Left ventricle myocardium inferior (tissue), 1 donor: ENCODE measurements at regions not wholly inside any gene's neighbourhood (a gene's known extent, or its start where the extent isn't known, plus 50 kb on each side); places are given as distances from the start of the nearest gene placed in this dataset.
"Not testable (repeated sequence)": the region's sequence is repeated elsewhere in the genome, so short reads cannot be mapped to it uniquely, and the experiment has no call there.

Experiments used
- DNase-seq: peaks from one replicate; pipeline ENCODE4 v3.0.0-alpha.2; 2020
- H3K27ac ChIP-seq: fragments of 200-600 bp; replicated peaks from 2 replicates; pipeline ENCODE4 v1.8.0; 2021
- H3K27me3 ChIP-seq: fragments of 200-600 bp; 2 replicates; pipeline ENCODE4 v1.8.0; 2021; ENCODE audit warnings: low read depth
- H3K36me3 ChIP-seq: fragments of 200-600 bp; 2 replicates; pipeline ENCODE4 v1.8.0; 2021
- H3K4me1 ChIP-seq: fragments of 200-600 bp; 2 replicates; pipeline ENCODE4 v1.8.0; 2021
- H3K4me3 ChIP-seq: fragments of 200-600 bp; 2 replicates; pipeline ENCODE4 v1.8.0; 2021; ENCODE audit warnings: mild to moderate bottlenecking, moderate library complexity
- H3K9me3 ChIP-seq: fragments of 200-600 bp; replicated peaks from 2 replicates; pipeline ENCODE4 v1.8.0; 2021
- intact Hi-C: fragments of 100-400 bp; cut with micrococcal nuclease; formaldehyde crosslinking; loops from one replicate; pipeline ENCODE4 v1.11.0; 2022
- donor health status: DM: no; HTN: yes; CAD: no; lungs with severe emphysema.

- H3K27me3 ChIP-seq, H3K27ac ChIP-seq, H3K4me1 ChIP-seq, DNase-seq, intact Hi-C loops, H3K9me3 ChIP-seq, H3K36me3 ChIP-seq, H3K4me3 ChIP-seq: not testable (repeated sequence)
Measured at GRCh38 chr2:110354294-110355018, 118.2 kb downstream of the LIMS4 start.

- H3K9me3 ChIP-seq, H3K4me3 ChIP-seq, intact Hi-C loops, H3K36me3 ChIP-seq, H3K27ac ChIP-seq, H3K27me3 ChIP-seq, H3K4me1 ChIP-seq, DNase-seq: not testable (repeated sequence)
Measured at GRCh38 chr2:110350718-110351117, 121.9 kb downstream of the LIMS4 start.

DNA sequence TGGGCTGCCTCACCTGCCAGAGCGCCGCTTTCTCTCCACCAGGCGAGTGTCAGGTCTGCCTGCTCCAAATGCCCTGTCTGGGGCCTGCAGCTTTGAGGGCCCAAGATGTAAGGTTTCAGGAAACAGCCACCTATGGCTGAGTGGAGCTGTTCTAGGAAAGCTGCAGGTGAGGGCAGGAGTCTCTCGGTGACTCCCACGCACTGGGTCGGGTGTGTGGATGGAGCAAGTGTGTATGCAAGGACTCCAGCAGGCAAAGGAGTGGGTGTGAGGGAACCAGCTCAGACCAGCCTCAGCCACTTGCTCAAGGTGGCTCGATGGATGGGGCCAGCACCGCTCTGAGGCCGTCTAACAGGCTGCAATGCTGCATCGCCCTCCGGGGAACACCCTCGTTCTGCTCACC is 123.7 kb downstream of the LIMS4 start:
- H3K4me3 ChIP-seq, H3K9me3 ChIP-seq, intact Hi-C loops, H3K27ac ChIP-seq, H3K36me3 ChIP-seq, DNase-seq, H3K4me1 ChIP-seq, H3K27me3 ChIP-seq: not testable (repeated sequence)

DNA sequence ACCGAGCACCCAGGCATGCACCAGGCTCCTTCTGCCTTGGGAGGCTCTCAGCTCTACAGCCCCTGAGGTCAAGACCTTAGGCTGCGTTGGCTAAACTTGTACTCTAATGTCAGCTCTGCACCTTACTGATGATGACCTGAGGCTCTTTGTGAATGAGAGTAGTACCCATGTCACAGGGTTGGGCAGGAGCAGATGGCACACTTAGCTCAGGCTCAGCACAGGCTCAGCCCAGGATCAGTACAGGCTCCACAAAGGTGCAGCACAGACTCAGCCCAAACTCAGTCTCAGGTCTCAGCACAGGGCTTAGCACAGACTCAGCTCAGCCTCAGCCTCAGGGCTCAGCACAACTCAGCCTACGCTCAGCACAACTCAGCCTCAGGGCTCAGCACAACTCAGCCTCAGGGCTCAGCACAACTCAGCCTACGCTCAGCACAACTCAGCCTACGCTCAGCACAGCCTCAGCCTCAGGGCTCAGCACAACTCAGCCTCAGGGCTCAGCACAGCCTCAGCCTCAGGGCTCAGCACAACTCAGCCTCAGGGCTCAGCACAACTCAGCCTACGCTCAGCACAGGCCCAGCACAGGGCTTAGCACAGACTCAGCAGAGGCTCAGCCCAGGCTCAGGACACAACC is 128.1 kb downstream of the LIMS4 start:
- intact Hi-C loops, DNase-seq: not testable (repeated sequence)

GRCh38 chr2:110342077-110342476 is 129.7 kb upstream of the MTLN start:
- H3K9me3 ChIP-seq, H3K4me3 ChIP-seq, H3K36me3 ChIP-seq, intact Hi-C loops, H3K27me3 ChIP-seq, H3K27ac ChIP-seq, H3K4me1 ChIP-seq, DNase-seq: not testable (repeated sequence)

More for the DNA sequence above, 128.1 kb downstream of the LIMS4 start:
- H3K9me3 ChIP-seq, H3K27ac ChIP-seq, H3K4me3 ChIP-seq, H3K27me3 ChIP-seq, H3K4me1 ChIP-seq, H3K36me3 ChIP-seq: not testable (repeated sequence)

DNA sequence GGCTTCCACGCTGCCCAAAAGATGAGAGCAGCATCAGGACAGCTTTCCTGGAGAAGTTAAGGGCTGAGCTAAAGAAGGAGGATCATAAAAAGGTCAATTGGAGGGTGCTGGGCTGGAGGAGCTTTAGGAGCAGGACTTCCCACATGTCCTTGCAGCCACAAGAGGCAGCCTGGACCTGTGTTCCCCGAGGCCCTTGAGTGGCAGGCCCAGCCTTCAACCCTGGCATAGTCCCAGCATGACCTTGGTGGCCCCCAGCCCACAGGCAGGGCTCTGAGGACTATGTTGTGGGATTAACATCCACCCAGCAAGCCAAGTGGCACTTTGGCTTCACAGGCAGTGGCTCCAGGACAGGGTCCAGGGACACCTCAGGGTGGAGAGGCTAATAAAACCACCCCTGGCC is 126.8 kb upstream of the MTLN start:
- H3K9me3 ChIP-seq, H3K4me3 ChIP-seq, H3K4me1 ChIP-seq, intact Hi-C loops, DNase-seq, H3K27me3 ChIP-seq, H3K36me3 ChIP-seq, H3K27ac ChIP-seq: not testable (repeated sequence)

GRCh38 chr2:110338277-110339003 is 126.1 kb upstream of the MTLN start:
- H3K36me3 ChIP-seq, H3K4me1 ChIP-seq, H3K4me3 ChIP-seq, H3K9me3 ChIP-seq, H3K27ac ChIP-seq, DNase-seq, intact Hi-C loops, H3K27me3 ChIP-seq: not testable (repeated sequence)

- DNase-seq, H3K4me1 ChIP-seq, H3K27ac ChIP-seq, H3K36me3 ChIP-seq, intact Hi-C loops, H3K4me3 ChIP-seq, H3K9me3 ChIP-seq, H3K27me3 ChIP-seq: not testable (repeated sequence)
Measured at GRCh38 chr2:110336071-110336470, 123.7 kb upstream of the MTLN start.

DNA sequence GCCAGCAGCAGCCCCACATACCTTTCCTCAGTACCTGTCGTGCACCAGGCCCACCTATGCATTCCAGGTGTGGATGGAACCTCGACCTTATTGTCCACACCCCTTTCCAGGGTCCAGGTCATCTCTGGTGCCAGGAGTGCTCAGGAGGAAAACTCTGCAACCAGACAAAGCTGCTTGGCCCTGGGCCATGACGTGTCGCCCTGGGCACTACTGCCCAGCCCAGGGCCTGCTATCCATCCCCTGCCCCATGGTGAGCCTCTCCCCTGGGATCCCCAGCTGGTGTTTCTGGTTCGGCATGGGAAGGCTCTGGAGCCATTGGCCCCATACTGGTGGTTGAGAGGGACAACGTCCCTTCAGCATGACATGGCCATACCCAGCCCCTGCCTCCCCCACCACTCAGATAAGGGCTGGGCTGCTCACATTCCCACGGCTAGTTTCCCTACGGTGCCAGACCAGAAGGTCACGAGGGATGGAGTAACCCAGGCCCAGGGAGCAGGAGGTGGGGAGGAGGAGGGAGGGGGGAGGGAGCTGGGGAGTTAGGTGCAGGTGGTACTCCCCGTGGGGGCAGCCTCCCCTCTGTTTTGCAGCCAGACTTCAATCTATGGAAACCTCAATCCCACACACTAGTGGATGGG is 123.2 kb upstream of the MTLN start:
- H3K9me3 ChIP-seq, H3K27ac ChIP-seq, H3K4me1 ChIP-seq, intact Hi-C loops, H3K36me3 ChIP-seq, H3K27me3 ChIP-seq, H3K4me3 ChIP-seq, DNase-seq: not testable (repeated sequence)

DNA sequence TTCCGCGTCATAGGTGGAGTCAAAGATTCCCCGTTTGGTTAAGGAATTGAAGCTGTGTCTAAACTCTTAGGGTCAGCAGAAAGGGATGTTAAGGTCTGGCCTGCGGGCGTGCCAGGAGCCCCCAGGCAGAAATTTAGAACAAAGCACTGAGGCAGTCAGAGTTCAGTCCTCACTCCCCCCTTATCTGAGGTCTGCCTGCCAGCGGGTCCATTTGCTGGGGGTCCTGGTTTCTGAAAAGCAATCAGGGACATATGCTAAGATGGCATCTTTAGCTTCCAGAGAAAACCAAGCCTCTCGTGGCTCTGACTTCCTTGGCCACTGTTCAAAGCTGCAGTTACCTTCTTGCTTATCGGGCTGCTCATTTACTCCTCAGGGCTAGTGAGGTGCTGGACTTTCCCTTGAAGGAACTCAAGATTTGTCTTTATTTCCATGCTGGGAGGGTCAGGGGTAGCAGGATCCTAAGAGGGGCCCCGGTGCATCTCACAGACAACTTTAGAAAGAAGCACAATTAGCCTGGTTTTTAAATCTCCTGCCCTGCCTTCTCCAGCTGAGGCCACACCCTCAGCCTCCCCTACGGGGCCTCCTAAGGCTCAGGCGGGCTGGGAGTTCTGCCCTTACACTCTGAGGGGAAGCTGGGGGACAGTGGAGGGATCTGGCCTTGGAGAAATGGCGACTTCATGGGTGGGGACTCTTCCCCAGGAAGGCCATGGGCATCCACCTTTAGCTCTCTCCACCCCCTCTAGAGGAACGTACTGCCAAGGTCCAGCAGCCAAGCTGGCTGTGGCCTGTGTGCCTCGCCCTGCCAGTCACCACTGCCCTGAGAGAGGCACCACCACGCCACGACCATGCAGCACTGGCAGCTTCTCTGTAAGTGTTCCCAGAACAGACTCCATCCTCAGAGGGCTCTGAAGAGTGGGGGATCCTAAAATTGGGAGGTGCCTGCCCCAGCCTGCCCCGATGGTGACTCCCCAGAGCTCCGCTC is 121.1 kb upstream of the MTLN start:
- H3K27ac ChIP-seq, intact Hi-C loops, H3K4me1 ChIP-seq, H3K27me3 ChIP-seq, DNase-seq, H3K36me3 ChIP-seq, H3K4me3 ChIP-seq, H3K9me3 ChIP-seq: not testable (repeated sequence)

- H3K4me3 ChIP-seq, H3K36me3 ChIP-seq, DNase-seq, H3K27me3 ChIP-seq, H3K4me1 ChIP-seq, H3K9me3 ChIP-seq, H3K27ac ChIP-seq, intact Hi-C loops: not testable (repeated sequence)
Measured at GRCh38 chr2:110331625-110332024, 119.3 kb upstream of the MTLN start.

DNA sequence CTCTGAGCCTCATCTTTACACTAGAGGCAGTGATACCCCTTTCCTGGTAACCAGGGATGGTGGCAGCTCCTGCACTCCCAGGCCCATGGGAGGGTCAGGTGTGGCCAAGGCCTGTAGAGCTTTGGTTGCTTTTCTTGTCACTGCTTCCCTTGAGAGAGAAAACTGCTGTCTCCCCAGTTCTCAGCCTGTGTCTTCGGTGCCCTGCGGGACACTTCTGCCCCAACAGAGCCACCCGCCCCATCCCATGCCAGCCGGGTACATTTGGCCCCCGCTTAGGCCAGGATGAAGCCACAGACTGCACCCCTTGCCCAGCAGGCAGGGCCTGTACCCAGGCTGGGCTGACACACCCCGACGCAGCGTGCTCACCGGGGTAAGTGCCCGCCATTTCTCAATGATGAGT is 117.4 kb upstream of the MTLN start:
- H3K9me3 ChIP-seq, H3K36me3 ChIP-seq, H3K4me3 ChIP-seq, H3K27ac ChIP-seq, DNase-seq, intact Hi-C loops, H3K4me1 ChIP-seq, H3K27me3 ChIP-seq: not testable (repeated sequence)

DNA sequence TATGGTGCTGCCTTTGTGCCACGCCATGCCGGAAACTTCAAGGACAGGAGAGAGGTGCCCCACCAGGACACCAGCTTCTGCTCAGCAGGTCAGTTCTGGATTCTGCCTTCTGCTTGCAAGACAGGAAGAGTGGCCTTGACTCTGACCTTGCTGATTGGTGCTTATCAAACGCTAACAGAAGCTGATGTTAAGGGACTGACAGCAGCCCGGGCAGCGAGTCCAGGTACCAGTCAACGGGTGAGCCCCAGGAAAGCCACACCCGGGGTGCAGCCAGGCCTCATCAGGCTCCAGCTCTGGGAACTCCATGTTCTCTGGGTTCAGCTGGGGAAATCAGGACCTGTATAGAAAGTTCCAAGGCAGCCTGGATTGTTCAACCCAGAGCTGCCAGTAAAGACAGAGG is 116.8 kb upstream of the MTLN start:
- H3K27me3 ChIP-seq, H3K36me3 ChIP-seq, H3K4me1 ChIP-seq, H3K9me3 ChIP-seq, H3K27ac ChIP-seq, H3K4me3 ChIP-seq, DNase-seq, intact Hi-C loops: not testable (repeated sequence)
